ENCODE measurements at regions not wholly inside any gene's neighbourhood (a gene's known extent, or its start where the extent isn't known, plus 50 kb on each side); places are given as distances from the start of the nearest gene placed in this dataset.

- H3K36me3 ChIP-seq (ENCODE audit: control insufficient read depth, low read depth, low read length), result no peaks in the 10 kb centered on the region
- H3K4me3 ChIP-seq (ENCODE audit: low read length), result no peak overlapping the region
- no peak overlapping the region for H3K27ac ChIP-seq (ENCODE audit: low read length)
- H3K27me3 ChIP-seq (ENCODE audit: control insufficient read depth, insufficient read depth, low read length), result no peaks in the 10 kb centered on the region
- no peaks in the 10 kb centered on the region for H3K4me1 ChIP-seq (ENCODE audit: control insufficient read depth, low read depth, low read length)
- H3K9me3 ChIP-seq (ENCODE audit: control insufficient read depth, low read depth, low read length), result no peaks in the 10 kb centered on the region
- no peak overlapping the region for H3K9ac ChIP-seq (ENCODE audit: low read length)
Observed at GRCh38 chr5:56429110-56429561, 196.0 kb upstream of the ANKRD55 start.

GRCh38 chr5:56426693-56427092, 193.6 kb upstream of the ANKRD55 start:
- H3K4me3 ChIP-seq (ENCODE audit: low read length), result no peak overlapping the region
- no peaks in the 10 kb centered on the region for H3K27me3 ChIP-seq (ENCODE audit: control insufficient read depth, insufficient read depth, low read length)
- H3K4me1 ChIP-seq (ENCODE audit: control insufficient read depth, low read depth, low read length), result no peaks in the 10 kb centered on the region
- no peak overlapping the region for H3K27ac ChIP-seq (ENCODE audit: low read length)
- no peaks in the 10 kb centered on the region for H3K9me3 ChIP-seq (ENCODE audit: control insufficient read depth, low read depth, low read length)
- H3K9ac ChIP-seq (ENCODE audit: low read length), result no peak overlapping the region
- H3K36me3 ChIP-seq (ENCODE audit: control insufficient read depth, low read depth, low read length), result no peaks in the 10 kb centered on the region

GRCh38 chr5:56422076-56422762, 189.1 kb upstream of the ANKRD55 start:
- no peaks in the 10 kb centered on the region for H3K27me3 ChIP-seq (ENCODE audit: control insufficient read depth, insufficient read depth, low read length)
- H3K4me1 ChIP-seq (ENCODE audit: control insufficient read depth, low read depth, low read length), result no peaks in the 10 kb centered on the region
- no peak overlapping the region for H3K4me3 ChIP-seq (ENCODE audit: low read length)
- no peak overlapping the region for H3K27ac ChIP-seq (ENCODE audit: low read length)
- H3K9ac ChIP-seq (ENCODE audit: low read length), result no peak overlapping the region
- no peaks in the 10 kb centered on the region for H3K9me3 ChIP-seq (ENCODE audit: control insufficient read depth, low read depth, low read length)
- no peaks in the 10 kb centered on the region for H3K36me3 ChIP-seq (ENCODE audit: control insufficient read depth, low read depth, low read length)

- H3K27ac ChIP-seq (ENCODE audit: low read length), result no peak overlapping the region
- no peaks in the 10 kb centered on the region for H3K4me1 ChIP-seq (ENCODE audit: control insufficient read depth, low read depth, low read length)
- H3K9me3 ChIP-seq (ENCODE audit: control insufficient read depth, low read depth, low read length), result no peaks in the 10 kb centered on the region
- no peak overlapping the region for H3K4me3 ChIP-seq (ENCODE audit: low read length)
- H3K9ac ChIP-seq (ENCODE audit: low read length), result no peak overlapping the region
- H3K27me3 ChIP-seq (ENCODE audit: control insufficient read depth, insufficient read depth, low read length), result no peaks in the 10 kb centered on the region
- H3K36me3 ChIP-seq (ENCODE audit: control insufficient read depth, low read depth, low read length), result no peaks in the 10 kb centered on the region
Observed at GRCh38 chr5:56421246-56422075, 188.3 kb upstream of the ANKRD55 start.

- H3K27me3 ChIP-seq (ENCODE audit: control insufficient read depth, insufficient read depth, low read length), result no peaks in the 10 kb centered on the region
- H3K9ac ChIP-seq (ENCODE audit: low read length), result no peak overlapping the region
- H3K36me3 ChIP-seq (ENCODE audit: control insufficient read depth, low read depth, low read length), result no peaks in the 10 kb centered on the region
- no peaks in the 10 kb centered on the region for H3K9me3 ChIP-seq (ENCODE audit: control insufficient read depth, low read depth, low read length)
- H3K4me3 ChIP-seq (ENCODE audit: low read length), result no peak overlapping the region
- H3K4me1 ChIP-seq (ENCODE audit: control insufficient read depth, low read depth, low read length), result no peaks in the 10 kb centered on the region
- H3K27ac ChIP-seq (ENCODE audit: low read length), result no peak overlapping the region
Observed at GRCh38 chr5:56420323-56420722, 187.2 kb upstream of the ANKRD55 start.

GRCh38 chr5:56419667-56420066, 186.5 kb upstream of the ANKRD55 start:
- Histone ChIP-seq H3K4me3 (ENCODE audit: low read length) (no peak overlapping the region), H3K9ac (ENCODE audit: low read length) (no peak overlapping the region), H3K36me3 (ENCODE audit: control insufficient read depth, low read depth, low read length) (no peaks in the 10 kb centered on the region), H3K4me1 (ENCODE audit: control insufficient read depth, low read depth, low read length) (no peaks in the 10 kb centered on the region), H3K9me3 (ENCODE audit: control insufficient read depth, low read depth, low read length) (no peaks in the 10 kb centered on the region), H3K27me3 (ENCODE audit: control insufficient read depth, insufficient read depth, low read length) (no peaks in the 10 kb centered on the region), H3K27ac (ENCODE audit: low read length) (no peak overlapping the region)

GRCh38 chr5:56415356-56415765, 182.2 kb upstream of the ANKRD55 start:
- Histone ChIP-seq H3K4me1 (ENCODE audit: control insufficient read depth, low read depth, low read length) (no peaks in the 10 kb centered on the region), H3K4me3 (ENCODE audit: low read length) (no peak overlapping the region), H3K9ac (ENCODE audit: low read length) (no peak overlapping the region), H3K27ac (ENCODE audit: low read length) (no peak overlapping the region), H3K36me3 (ENCODE audit: control insufficient read depth, low read depth, low read length) (no peaks in the 10 kb centered on the region), H3K9me3 (ENCODE audit: control insufficient read depth, low read depth, low read length) (no peaks in the 10 kb centered on the region), H3K27me3 (ENCODE audit: control insufficient read depth, insufficient read depth, low read length) (no peaks in the 10 kb centered on the region)

- Histone ChIP-seq H3K4me1 (ENCODE audit: control insufficient read depth, low read depth, low read length) (no peaks in the 10 kb centered on the region), H3K9ac (ENCODE audit: low read length) (no peak overlapping the region)
Observed at GRCh38 chr5:56414066-56414465, 180.9 kb upstream of the ANKRD55 start.

GRCh38 chr5:56413546-56413945, 180.4 kb upstream of the ANKRD55 start:
- Histone ChIP-seq H3K36me3 (ENCODE audit: control insufficient read depth, low read depth, low read length) (no peaks in the 10 kb centered on the region), H3K27ac (ENCODE audit: low read length) (no peak overlapping the region), H3K4me1 (ENCODE audit: control insufficient read depth, low read depth, low read length) (no peaks in the 10 kb centered on the region), H3K4me3 (ENCODE audit: low read length) (no peak overlapping the region), H3K9ac (ENCODE audit: low read length) (no peak overlapping the region), H3K27me3 (ENCODE audit: control insufficient read depth, insufficient read depth, low read length) (no peaks in the 10 kb centered on the region), H3K9me3 (ENCODE audit: control insufficient read depth, low read depth, low read length) (no peaks in the 10 kb centered on the region)

More at GRCh38 chr5:56414066-56414465, 180.9 kb upstream of the ANKRD55 start:
- no peaks in the 10 kb centered on the region for H3K36me3 ChIP-seq (ENCODE audit: control insufficient read depth, low read depth, low read length)
- no peaks in the 10 kb centered on the region for H3K9me3 ChIP-seq (ENCODE audit: control insufficient read depth, low read depth, low read length)
- H3K27me3 ChIP-seq (ENCODE audit: control insufficient read depth, insufficient read depth, low read length), result no peaks in the 10 kb centered on the region
- H3K4me3 ChIP-seq (ENCODE audit: low read length), result no peak overlapping the region
- H3K27ac ChIP-seq (ENCODE audit: low read length), result no peak overlapping the region

GRCh38 chr5:56412601-56413379, 179.7 kb upstream of the ANKRD55 start:
- H3K27me3 ChIP-seq (ENCODE audit: control insufficient read depth, insufficient read depth, low read length), result no peaks in the 10 kb centered on the region
- no peak overlapping the region for H3K4me3 ChIP-seq (ENCODE audit: low read length)
- no peak overlapping the region for H3K27ac ChIP-seq (ENCODE audit: low read length)
- no peaks in the 10 kb centered on the region for H3K4me1 ChIP-seq (ENCODE audit: control insufficient read depth, low read depth, low read length)
- H3K36me3 ChIP-seq (ENCODE audit: control insufficient read depth, low read depth, low read length), result no peaks in the 10 kb centered on the region
- H3K9me3 ChIP-seq (ENCODE audit: control insufficient read depth, low read depth, low read length), result no peaks in the 10 kb centered on the region
- H3K9ac ChIP-seq (ENCODE audit: low read length), result no peak overlapping the region

- peaks cover under 1% of the 10 kb centered on the region for H3K4me1 ChIP-seq (ENCODE audit: control insufficient read depth, low read depth, low read length)
Observed at GRCh38 chr5:56410696-56411095, 177.6 kb upstream of the ANKRD55 start.

More at GRCh38 chr5:56410696-56411095, 177.6 kb upstream of the ANKRD55 start:
- Histone ChIP-seq H3K36me3 (ENCODE audit: control insufficient read depth, low read depth, low read length) (no peaks in the 10 kb centered on the region), H3K27ac (ENCODE audit: low read length) (no peak overlapping the region), H3K9me3 (ENCODE audit: control insufficient read depth, low read depth, low read length) (no peaks in the 10 kb centered on the region), H3K9ac (ENCODE audit: low read length) (no peak overlapping the region), H3K27me3 (ENCODE audit: control insufficient read depth, insufficient read depth, low read length) (no peaks in the 10 kb centered on the region), H3K4me3 (ENCODE audit: low read length) (no peak overlapping the region)

Measured in iPS-18a (cell line).